ENCODE measurements at regions not wholly inside any gene's neighbourhood (a gene's known extent, or its start where the extent isn't known, plus 50 kb on each side); places are given as distances from the start of the nearest gene placed in this dataset.
"Not testable (repeated sequence)": the region's sequence is repeated elsewhere in the genome, so short reads cannot be mapped to it uniquely, and the experiment has no call there.

GRCh38 chr5:125455041-125455440 is 708.6 kb upstream of the ZNF608 start:
- Histone ChIP-seq H3K27ac (replicated peaks in 1 of 4) (no peak overlapping the region), H3K36me3 (no peaks in the 10 kb centered on the region), H3K9me3 (no peaks in the 10 kb centered on the region), H3K4me3 (no peak overlapping the region), H3K4me1 (no peaks in the 10 kb centered on the region), H3K27me3 (no peaks in the 10 kb centered on the region)
- no peak for DNase-seq (ENCODE audit: extremely low spot score)
- WGBS, result 81% methylated on average over 1 of the region's 1 CpG
- intact Hi-C loops (cut with DNase I), result no loop called here
- no peak for TF ChIP-seq EP300 (IDR thresholded peaks at IDR 0.05)

GRCh38 chr5:125456005-125456404 is 709.6 kb upstream of the ZNF608 start:
- H3K27ac ChIP-seq (replicated peaks in 1 of 4); H3K4me1 ChIP-seq; DNase-seq (ENCODE audit: extremely low spot score); H3K4me3 ChIP-seq; H3K27me3 ChIP-seq; intact Hi-C loops (cut with DNase I); H3K9me3 ChIP-seq; H3K36me3 ChIP-seq: not testable (repeated sequence)
- WGBS, result 96% methylated on average over 4 of the region's 4 CpGs

- Histone ChIP-seq H3K36me3 (no peaks in the 10 kb centered on the region), H3K27ac (replicated peaks in 1 of 4) (no peak overlapping the region), H3K27me3 (no peaks in the 10 kb centered on the region), H3K9me3 (no peaks in the 10 kb centered on the region), H3K4me3 (no peak overlapping the region), H3K4me1 (no peaks in the 10 kb centered on the region)
- no peak for DNase-seq (ENCODE audit: extremely low spot score)
- 92% methylated on average over 4 of the region's 4 CpGs for WGBS
- intact Hi-C loops (cut with DNase I), result no loop called here
- no peak for TF ChIP-seq POLR2AphosphoS5 (IDR thresholded peaks at IDR 0.05)
- TF ChIP-seq EP300 (IDR thresholded peaks at IDR 0.05), result no peak
- TF ChIP-seq CTCF (IDR thresholded peaks at IDR 0.05), result no peak
- TF ChIP-seq POLR2A (IDR thresholded peaks at IDR 0.05; ENCODE audit: low read depth), result no peak
Measured at GRCh38 chr5:125457617-125458016, 711.2 kb upstream of the ZNF608 start.

GRCh38 chr5:125458949-125459348 is 712.5 kb upstream of the ZNF608 start:
- H3K27ac ChIP-seq (replicated peaks in 1 of 4); H3K27me3 ChIP-seq; intact Hi-C loops (cut with DNase I); DNase-seq (ENCODE audit: extremely low spot score); H3K4me1 ChIP-seq; H3K9me3 ChIP-seq; H3K36me3 ChIP-seq; H3K4me3 ChIP-seq: not testable (repeated sequence)
- WGBS, result 94% methylated on average over 2 of the region's 2 CpGs

GRCh38 chr5:125461641-125462072 is 715.2 kb upstream of the ZNF608 start:
- Histone ChIP-seq H3K36me3 (no peaks in the 10 kb centered on the region), H3K27ac (replicated peaks in 1 of 4) (no peak overlapping the region), H3K4me3 (no peak overlapping the region), H3K9me3 (no peaks in the 10 kb centered on the region), H3K4me1 (no peaks in the 10 kb centered on the region), H3K27me3 (no peaks in the 10 kb centered on the region)
- intact Hi-C loops (cut with DNase I), result no loop called here
- WGBS, result 92% methylated on average over 5 of the region's 5 CpGs
- TF ChIP-seq POLR2AphosphoS5 (IDR thresholded peaks at IDR 0.05), result no peak
- TF ChIP-seq EP300 (IDR thresholded peaks at IDR 0.05), result no peak
- TF ChIP-seq POLR2A (IDR thresholded peaks at IDR 0.05; ENCODE audit: low read depth), result no peak
- TF ChIP-seq CTCF (IDR thresholded peaks at IDR 0.05), result no peak
- no peak for DNase-seq (ENCODE audit: extremely low spot score)

- H3K27me3 ChIP-seq, result no peaks in the 10 kb centered on the region
- TF ChIP-seq EP300 (IDR thresholded peaks at IDR 0.05) (no peak), POLR2AphosphoS5 (IDR thresholded peaks at IDR 0.05) (no peak), POLR2A (IDR thresholded peaks at IDR 0.05; ENCODE audit: low read depth) (no peak), CTCF (IDR thresholded peaks at IDR 0.05) (no peak)
- no peaks in the 10 kb centered on the region for H3K9me3 ChIP-seq
- H3K4me1 ChIP-seq, result no peaks in the 10 kb centered on the region
- no peak overlapping the region for H3K27ac ChIP-seq (replicated peaks in 1 of 4)
- no peak overlapping the region for H3K4me3 ChIP-seq
- H3K36me3 ChIP-seq, result no peaks in the 10 kb centered on the region
- intact Hi-C loops (cut with DNase I), result no loop called here
- 67% methylated on average over 3 of the region's 3 CpGs for WGBS
- DNase-seq (ENCODE audit: extremely low spot score), result no peak
Measured at GRCh38 chr5:125463466-125464092, 717.1 kb upstream of the ZNF608 start.

Data from esophagus muscularis mucosa (tissue), 4 donors.